GM18507 (cell line): ENCODE measurements at regions not wholly inside any gene's neighbourhood (a gene's known extent, or its start where the extent isn't known, plus 50 kb on each side); places are given as distances from the start of the nearest gene placed in this dataset.
"Not testable (repeated sequence)": the region's sequence is repeated elsewhere in the genome, so short reads cannot be mapped to it uniquely, and the experiment has no call there.

Source experiments
- DNase-seq: peaks from one replicate; pipeline ENCODE4 v3.0.0; 2011; ENCODE audit warnings: low read depth; ENCODE audit not compliant: insufficient read length; ENCODE audit errors: extremely low spot score
- FAIRE-seq: peaks from 2 replicates; lab custom pipeline; 2011; peaks lifted over from hg19 to GRCh38; lab: Jason Lieb, UNC

DNA sequence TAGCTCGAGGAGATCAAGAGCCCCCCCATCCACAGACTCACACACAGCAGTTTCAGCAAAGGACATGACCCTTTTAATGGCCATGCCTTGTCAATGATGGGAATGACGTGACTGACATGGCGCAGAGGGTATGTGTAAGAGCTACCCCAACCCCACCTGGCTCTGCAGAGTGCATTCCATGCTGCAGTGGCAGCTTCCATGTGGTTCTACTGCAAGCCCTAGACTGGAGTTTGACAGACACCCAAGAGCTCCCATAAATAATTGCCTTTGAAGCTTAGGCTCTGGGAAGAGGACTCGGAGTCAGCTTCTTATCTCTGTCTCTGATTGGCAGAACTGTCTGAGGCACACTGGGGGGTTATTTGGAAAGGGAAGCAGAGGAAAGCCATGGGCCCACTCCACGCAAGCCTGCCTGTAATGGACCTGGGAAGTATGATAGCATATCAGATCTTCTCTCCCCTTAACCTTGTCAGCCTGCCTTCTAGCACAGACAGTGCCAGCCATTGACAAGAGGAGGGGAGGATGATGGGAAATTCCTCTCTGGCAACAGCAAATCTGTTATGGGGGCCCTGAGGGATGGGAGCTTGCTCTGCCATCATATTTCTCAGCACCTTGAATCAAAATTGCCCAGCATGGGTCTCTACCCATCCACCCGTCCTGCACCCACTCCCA is 478.5 kb upstream of the PODXL start:
- DNase-seq: no peak

DNA sequence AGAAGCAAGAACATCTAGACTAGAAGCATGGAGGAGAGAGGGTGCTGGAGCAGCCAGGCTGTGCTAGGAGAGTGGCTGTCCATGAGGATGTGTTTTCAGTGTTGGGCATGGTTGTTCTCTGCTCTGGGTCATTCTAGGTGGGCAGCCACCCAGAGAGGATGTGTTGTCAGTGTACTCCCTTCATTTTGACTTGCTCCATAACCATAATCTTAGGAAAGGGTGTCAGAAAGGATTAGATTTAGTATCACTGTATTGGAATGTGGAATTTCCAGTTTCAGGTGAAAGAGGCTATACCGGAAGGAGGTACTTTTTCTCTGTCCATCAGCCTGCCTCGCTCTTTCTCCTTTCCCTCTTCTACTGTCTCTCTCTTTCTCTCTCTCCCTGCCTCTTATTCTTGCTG is 474.5 kb upstream of the PODXL start:
- no peak for FAIRE-seq

More for the DNA sequence above, 478.5 kb upstream of the PODXL start:
- no peak for FAIRE-seq

DNA sequence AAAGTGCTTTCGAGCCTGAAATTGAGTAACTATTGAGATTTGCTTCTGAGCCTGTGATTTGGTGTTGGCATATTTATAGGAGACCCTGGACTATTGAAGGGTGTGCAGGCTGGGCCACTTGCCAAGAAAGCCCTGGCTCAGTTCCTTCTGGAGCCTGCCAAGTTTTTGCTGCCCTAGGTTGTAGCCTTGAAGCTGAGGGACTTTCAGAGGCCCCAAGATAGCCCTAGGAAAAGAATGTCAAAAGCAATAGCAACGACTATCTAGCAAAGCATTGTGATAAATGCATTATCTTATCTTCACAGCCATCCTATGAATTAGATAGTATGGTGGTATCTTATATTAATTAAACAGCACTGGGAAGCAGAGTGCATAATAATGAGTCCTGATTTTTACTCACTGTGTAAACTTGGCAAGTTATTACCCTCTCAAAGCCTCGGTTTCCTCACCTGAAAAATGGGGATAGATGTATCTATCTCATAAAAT is 473.7 kb upstream of the PODXL start:
- DNase-seq: no peak
- no peak for FAIRE-seq

More for the DNA sequence above, 474.5 kb upstream of the PODXL start:
- DNase-seq: no peak

DNA sequence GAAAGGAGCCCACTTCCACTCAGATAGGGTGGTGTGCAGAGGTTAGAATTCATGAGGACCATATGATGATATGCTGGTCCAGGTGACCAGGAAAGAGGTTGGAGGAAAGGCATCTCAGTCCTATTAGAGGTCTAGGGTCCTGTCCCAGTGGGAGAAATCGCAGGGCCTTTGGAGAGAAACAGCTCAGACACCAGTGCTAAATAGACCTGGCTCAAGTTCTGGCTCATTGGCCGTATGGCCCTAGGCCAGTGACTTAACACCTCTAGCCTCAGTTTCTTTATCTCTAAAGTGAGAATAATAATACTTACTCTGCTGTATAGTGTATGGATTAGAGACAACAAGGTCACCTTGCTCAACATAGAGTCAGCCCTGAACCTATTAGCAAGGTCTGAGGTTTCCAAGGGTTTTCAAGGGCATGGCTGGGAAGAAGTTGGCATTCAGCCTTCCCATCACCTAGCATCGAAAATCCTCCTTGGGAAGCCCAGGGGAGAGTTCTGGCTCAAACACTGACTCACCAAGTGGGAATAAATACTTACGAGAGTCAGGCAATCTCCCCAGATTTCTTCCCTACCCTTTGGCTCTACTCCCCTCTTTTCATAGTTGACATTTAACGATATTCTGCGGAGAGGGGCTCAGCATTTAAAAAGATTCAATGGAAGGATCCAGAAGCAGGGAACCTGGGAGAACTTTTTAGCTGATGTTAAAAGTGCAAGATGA is 473.1 kb upstream of the PODXL start:
- FAIRE-seq: no peak
- DNase-seq: no peak

DNA sequence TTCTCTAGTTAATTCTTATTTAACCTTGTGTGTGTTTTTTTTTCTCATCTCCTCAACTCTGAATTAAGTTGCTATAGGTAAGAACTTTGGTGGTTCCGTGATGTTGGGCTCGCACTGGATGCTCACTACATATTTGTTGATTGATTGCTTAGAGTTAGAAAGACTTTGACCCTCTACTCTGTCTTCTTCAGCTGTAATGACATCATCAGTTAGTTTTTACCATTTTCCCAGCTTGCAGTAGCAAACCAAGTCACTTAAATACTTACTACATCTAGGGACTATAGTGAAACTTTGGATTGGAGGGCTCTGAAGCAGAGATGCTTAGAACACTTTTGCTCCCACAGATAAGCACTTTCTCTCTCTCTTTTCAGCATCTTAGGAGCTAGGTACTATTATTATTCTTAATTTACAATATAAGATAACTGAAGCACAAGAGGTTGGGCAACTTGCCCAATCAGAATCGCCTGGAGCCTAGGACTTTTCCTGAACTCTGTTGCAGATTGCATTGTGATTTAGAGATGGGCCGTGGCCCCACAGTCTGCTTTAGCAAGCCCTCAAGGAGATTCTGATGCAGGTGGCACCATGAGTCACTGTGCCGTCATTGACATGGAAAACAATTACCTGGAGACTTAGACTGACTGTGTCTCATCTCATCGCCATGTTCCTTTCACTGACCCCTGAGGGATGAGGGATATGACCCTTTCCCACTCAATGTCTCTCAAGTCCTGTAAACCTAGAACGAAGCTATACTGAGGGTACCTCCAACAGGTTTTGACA is 471.9 kb upstream of the PODXL start:
- DNase-seq (no peak), FAIRE-seq (no peak)

DNA sequence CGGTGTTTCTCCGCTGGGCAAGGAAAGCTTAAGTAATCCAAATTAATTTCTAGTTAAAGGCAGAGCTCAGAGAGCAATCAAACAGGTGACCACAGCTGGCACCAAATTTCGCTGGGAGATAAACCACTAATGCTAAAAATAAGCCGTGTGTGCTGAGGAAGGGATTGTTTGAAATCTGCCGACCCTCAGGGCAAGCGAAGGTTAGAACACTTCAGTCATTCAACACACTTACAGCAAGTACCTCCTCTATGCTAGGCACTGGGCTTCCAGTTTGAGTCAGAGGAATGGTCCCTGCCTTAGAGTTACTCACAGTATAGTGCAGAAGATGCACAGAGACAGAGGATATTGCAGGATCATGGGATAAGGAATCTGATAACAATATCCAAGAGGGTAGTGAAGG is 467.9 kb upstream of the PODXL start:
- FAIRE-seq (no peak), DNase-seq (no peak)

DNA sequence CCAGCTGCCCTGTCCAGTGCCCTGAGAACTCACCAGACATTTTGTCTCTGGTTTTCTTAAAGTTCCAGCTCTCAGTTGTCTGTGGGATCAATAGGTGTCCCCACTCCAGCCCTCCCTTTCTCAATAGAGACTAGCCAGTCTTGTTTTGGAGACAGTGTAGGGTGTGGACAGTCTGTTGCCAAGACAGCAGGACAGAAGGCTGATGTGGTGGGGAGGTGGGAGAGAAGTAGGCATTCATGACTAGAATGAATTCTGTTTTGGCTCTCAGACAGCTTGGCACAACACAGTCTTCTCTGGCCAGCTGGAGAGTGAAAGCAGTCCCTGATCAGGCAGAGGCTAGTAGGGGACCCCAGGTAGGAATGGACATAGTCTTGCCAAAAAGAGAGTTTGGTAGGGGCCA is 467.0 kb upstream of the PODXL start:
- DNase-seq (no peak), FAIRE-seq (no peak)

DNA sequence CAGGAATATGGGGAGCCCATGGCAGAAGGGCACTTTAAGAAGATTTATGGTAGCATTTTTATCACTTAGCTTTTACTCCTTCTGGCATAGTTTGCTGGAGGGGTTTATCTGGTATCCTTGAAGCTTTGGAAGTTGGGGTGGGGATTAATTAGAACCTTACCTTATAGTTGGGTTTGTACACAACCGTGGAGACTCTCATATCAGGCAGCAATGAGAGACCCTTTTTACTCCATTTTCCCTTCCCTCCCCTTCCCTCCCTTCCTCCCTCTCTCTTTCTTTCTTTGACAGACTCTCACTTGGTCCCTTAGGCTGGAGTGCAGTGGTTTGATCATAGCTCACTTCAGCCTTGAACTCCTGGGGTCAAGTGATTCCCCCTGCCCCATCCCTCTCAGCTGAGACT is 465.8 kb upstream of the PODXL start:
- no peak for DNase-seq

DNA sequence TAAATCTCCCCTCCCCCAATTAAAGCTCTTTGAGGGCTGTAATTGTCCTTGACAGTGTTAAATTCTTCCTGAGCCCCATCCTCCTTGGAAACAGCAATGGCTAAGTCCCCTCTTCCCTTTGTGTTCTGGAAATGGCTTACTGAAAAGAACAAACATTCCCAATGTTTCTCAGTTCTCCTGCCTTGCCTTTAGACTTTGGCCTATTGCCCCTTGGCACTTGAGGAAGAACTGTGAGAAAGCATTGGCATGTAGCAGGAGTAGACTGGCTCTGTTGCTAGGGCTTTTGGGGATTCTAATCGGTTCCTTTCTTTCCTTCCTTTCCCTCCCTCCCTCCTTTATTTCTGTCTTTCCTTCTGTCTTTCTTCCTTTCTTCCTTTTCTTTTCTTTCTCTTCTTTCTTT is 463.3 kb upstream of the PODXL start:
- FAIRE-seq: no peak
- DNase-seq: no peak

More for the DNA sequence above, 465.8 kb upstream of the PODXL start:
- no peak for FAIRE-seq

DNA sequence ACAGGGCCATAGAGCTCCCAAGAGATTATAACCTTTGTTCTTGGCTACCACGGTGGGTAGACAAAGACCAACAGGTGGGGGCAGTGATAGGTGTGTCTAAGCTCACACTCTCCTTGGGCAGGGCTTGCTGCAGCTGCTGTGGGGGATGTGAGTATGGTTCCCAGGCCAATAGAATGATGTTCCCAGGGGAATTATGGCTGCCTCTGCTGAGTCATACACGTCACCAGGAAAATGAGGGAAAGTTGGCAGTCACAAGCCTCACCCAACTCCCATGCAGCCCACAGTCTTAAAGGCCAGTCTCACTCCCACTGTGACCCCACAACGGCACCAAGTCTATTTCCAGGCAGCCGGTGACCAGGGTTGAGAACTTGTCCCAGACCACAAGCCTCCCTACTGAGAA is 453.4 kb upstream of the PODXL start:
- DNase-seq: no peak
- FAIRE-seq: no peak

DNA sequence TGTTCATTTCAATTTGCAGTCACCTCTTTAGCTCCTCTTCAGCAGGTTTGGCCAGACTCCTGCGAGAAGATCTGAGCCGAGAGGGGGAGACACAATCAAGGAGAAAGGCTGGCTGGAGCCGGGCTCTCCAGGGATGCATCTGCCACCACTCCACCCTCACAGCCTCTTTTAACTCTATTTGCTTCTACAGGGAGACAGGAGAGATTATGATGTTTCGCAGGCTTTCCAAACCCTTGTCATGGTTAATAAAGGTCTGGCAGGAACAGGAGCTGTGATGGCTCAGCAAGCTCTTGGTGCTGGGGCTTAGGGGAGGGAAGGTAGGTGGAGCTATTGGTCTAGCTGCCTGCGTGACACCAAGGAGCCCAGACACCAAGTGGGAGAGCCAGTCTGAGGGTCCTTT is 448.1 kb upstream of the PODXL start:
- no peak for DNase-seq
- no peak for FAIRE-seq

DNA sequence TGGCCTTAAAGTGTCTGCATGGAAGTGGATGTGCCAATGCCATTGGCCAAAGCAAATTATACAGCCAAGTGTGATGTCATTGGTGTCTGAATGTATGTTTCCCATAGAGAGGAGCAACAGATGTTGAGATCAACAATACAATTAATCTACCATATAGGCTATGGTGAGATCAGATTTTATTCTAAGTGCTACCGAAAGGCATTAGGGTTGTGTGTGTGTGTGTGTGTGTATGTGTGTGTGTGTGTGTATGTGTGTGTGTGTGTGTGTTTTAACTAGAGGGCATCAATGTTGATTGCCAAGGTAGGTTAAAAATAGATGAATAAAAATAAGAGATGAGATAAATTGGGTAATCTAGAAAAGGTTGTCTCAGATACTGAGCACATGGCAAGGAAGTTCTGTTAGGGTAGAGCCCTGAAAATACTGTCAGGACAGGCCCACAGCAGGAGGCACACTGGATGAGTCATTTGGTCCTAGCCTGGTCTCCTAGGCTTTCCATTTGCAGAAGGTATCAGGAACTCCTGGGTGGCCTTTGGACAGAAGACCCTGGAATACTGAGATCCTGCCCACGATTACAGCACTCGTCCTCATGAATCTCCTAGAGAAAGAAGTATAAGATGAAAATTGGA is 446.0 kb upstream of the PODXL start:
- FAIRE-seq (no peak), DNase-seq (no peak)

DNA sequence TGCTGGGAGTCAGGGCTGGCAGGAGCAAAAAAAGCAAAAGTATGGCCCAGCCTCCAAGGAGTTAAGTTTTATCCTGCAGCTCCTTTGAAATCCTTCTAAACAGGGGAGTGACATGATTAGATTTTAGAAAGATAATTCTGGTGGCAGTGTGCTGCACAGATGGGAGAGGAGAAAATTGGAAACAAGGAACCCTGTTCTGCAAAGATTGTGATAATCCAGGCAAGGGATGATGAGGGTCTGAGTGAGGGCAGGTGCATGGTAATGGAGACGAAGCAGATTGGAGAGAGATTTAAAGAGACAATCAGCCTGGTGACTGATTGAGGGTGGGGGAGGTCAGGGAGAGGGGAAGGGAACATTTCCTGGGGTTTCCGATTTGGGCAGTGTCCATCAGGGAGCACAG is 444.7 kb upstream of the PODXL start:
- no peak for DNase-seq
- FAIRE-seq: no peak

DNA sequence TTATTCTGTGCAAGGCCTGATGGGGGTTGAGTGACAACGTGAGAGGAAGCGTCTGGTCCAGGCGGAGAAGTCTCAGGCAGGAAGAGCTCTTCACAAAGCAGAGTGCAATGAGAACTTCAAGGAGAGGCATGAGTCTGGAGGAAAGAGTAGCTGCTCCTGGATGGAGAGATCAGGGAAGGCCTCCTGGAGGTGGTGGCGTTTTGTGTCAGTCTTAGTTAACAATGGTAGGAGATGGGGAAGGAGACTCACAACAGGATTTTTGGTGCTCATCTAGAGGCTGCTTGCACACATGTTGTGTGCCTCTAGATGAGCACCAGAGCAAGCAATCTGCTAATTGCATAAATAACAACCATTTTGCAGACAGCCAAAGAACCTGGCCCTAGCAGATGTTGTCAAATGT is 442.8 kb upstream of the PODXL start:
- DNase-seq (no peak), FAIRE-seq (no peak)

DNA sequence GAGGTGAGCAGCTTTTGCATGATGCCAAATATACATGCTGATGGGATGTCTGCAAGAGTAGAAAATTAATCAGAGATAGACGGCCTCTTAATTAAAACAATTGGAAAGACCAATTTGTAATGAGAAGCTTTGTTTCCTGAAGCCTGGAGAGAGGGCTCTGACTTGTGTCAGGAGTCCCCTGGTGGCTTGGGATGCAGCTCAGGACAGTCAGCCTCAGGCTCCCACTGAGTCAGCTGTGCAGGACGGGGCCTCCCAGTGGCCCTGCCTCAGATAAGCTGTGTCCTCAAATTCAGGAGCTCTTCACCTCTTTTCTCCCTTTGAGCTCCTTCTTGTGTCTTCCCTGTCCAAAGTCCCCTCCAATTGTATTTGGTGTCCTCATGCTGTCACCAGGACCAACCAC is 438.9 kb upstream of the PODXL start:
- DNase-seq: no peak
- no peak for FAIRE-seq

DNA sequence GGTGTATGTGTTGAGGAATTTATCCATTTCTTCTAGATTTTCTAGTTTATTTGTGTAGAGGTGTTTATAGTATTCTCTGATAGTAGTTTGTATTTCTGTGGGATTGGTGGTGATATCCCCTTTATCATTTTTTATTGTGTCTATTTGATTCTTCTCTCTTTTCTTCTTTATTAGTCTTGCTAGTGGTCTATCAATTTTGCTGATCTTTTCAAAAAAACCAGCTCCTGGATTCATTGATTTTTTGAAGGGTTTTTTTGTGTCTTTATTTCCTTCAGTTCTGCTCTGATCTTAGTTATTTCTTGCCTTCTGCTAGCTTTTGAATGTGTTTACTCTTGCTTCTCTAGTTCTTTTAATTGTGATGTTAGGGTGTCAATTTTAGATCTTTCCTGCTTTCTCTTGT is 424.6 kb upstream of the PODXL start:
- not testable (repeated sequence) for FAIRE-seq, DNase-seq

DNA sequence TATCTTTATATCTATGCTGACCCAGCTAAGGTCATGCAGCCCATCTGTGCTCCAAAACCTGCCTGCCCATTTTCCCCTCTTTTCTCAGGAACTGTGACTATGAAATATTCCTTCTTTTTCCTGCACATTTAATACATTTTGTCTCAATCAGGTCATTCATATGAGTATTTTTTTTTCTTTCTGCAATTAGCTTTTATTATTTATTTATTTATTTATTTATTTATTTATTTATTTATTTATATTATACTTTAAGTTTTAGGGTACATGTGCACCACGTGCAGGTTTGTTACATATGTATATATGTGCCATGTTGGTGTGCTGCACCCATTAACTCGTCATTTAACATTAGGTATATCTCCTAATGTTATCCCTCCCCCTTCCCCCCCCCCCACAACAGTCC is 421.7 kb upstream of the PODXL start:
- not testable (repeated sequence) for DNase-seq, FAIRE-seq

DNA sequence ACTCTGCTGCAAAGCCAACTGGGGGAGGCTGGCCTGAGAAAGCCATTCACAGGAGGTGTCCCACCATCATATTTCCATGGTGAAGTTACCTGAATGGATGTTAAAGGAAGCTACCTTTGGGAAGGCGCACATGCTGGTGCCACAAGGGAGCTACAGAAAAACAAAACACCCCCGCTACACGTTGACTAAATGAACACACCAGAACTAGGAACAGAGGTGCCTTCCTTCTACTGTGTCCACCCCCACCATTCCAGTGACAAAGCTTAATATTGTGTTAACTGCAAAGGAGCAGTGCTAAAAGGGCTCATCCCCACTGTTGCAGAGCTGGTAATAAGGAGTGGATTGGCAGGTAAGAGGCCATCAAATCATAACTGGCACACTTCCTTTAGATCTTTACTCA is 420.0 kb upstream of the PODXL start:
- FAIRE-seq: no peak
- DNase-seq: no peak

DNA sequence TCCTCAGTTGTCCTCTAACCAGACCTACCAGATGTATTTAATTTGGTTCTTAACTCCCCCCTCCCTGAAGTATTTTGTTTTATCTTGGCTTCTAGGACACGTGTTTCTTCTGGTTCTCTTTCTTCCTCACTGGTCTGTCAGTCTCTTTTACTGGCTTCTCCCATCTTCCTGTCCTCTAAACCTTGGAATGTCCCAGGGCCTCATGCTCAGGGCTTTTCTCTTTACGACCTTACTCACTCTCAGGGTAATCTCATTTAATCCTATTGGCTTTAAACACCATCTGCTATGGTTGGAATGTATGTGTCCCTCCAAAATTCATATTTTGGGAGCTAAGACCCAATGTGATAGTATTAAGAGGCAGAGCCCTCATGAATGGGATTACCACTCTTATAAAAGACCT is 418.2 kb upstream of the PODXL start:
- FAIRE-seq (no peak), DNase-seq (no peak)

DNA sequence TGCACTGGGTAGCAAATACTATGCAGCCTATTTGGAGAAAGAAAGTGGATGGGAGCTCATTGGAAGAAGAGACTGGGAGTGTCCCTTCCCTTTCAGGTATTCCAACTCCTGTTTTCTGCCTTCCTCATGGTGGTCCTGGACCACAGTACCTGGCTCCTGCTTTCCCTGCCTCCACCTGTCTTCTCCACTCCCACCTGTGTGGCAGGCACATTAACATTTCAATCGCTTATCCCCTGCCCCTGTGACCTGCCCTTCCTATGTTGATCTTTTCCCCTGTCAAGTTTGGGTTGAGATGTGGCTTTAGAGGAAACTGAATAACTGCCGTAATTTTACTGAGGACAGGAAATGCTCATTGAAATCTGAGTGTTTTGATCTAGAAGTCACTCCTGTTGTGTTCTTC is 415.8 kb upstream of the PODXL start:
- FAIRE-seq: no peak
- DNase-seq: no peak
